PC-9 (cell line): ENCODE measurements at regions not wholly inside any gene's neighbourhood (a gene's known extent, or its start where the extent isn't known, plus 50 kb on each side); places are given as distances from the start of the nearest gene placed in this dataset.

Experiments
- BruUV-seq: library from RNA; stranded (reverse); fragments of 400-500 nt; replicated peaks from 2 replicates; lab custom pipeline; 2021; lab: Mats Ljungman, UMichigan
- CTCF ChIA-PET: fragments of 300-600 bp; sonication (Branson Sonifier 250); formaldehyde crosslinking; loops from one replicate; lab custom pipeline; 2022; ENCODE audit warnings: antibody characterized with exemption; lab: Charles Lee
- POLR2A ChIA-PET: fragments of 300-600 bp; sonication (Branson Sonifier 250); formaldehyde crosslinking; loops from one replicate; lab custom pipeline; 2022; ENCODE audit warnings: antibody characterized with exemption; ENCODE audit not compliant: unreplicated experiment; lab: Charles Lee
- DNase-seq, 2 experiments: peaks; one replicate each; pipeline versions ENCODE4 v3.0.0 to v3.0.0-alpha.2; 2015 to 2022; ENCODE audit warnings: mixed read lengths in 1 of 2
- H2AFZ ChIP-seq: fragments of 200-600 bp; sonication (generic); 2 replicates; pipeline ENCODE4 v1.8.1; 2017; ENCODE audit warnings: antibody characterized with exemption
- H3F3A ChIP-seq: fragments of 200-600 bp; sonication (generic); 2 replicates; pipeline ENCODE4 v1.8.1; 2017; ENCODE audit warnings: antibody characterized with exemption, mild to moderate bottlenecking, low read depth; ENCODE audit not compliant: insufficient read depth
- H3K27ac ChIP-seq: fragments of 200-600 bp; sonication (generic); 2 replicates; pipeline ENCODE4 v1.6.1; 2016; ENCODE audit warnings: mixed run types
- H3K27me3 ChIP-seq: fragments of 200-600 bp; sonication (generic); 2 replicates; pipeline ENCODE4 v1.6.1; 2016; ENCODE audit warnings: low read depth, mixed run types; ENCODE audit not compliant: insufficient read depth
- H3K36me3 ChIP-seq: fragments of 200-600 bp; sonication (generic); 2 replicates; pipeline ENCODE4 v1.6.1; 2016; ENCODE audit warnings: low read depth, mixed run types
- H3K4me1 ChIP-seq: fragments of 200-600 bp; sonication (generic); replicated peaks from 2 replicates; pipeline ENCODE4 v1.6.1; 2016; ENCODE audit warnings: mixed run types; ENCODE audit not compliant: insufficient read depth
- H3K4me2 ChIP-seq: fragments of 200-600 bp; sonication (generic); 2 replicates; pipeline ENCODE4 v1.6.1; 2017; ENCODE audit warnings: mixed run types
- H3K4me3 ChIP-seq: fragments of 200-600 bp; sonication (generic); 2 replicates; pipeline ENCODE4 v1.6.1; 2016; ENCODE audit warnings: mixed run types
- H3K79me2 ChIP-seq: fragments of 200-600 bp; sonication (generic); 2 replicates; pipeline ENCODE4 v1.6.1; 2017; ENCODE audit warnings: low read depth, mixed run types
- H3K9me2 ChIP-seq: fragments of 200-600 bp; sonication (generic); 2 replicates; pipeline ENCODE4 v1.8.1; 2017; ENCODE audit warnings: mild to moderate bottlenecking; ENCODE audit not compliant: insufficient read depth
- H3K9me3 ChIP-seq: fragments of 200-600 bp; sonication (generic); 2 replicates; pipeline ENCODE4 v1.8.1; 2016; ENCODE audit warnings: low read depth; ENCODE audit not compliant: insufficient read depth
- H4K20me1 ChIP-seq: fragments of 200-600 bp; sonication (generic); 2 replicates; pipeline ENCODE4 v1.8.1; 2017; ENCODE audit not compliant: insufficient read depth
- EZH2 ChIP-seq: fragments of 200-600 bp; sonication (generic); IDR thresholded peaks from 2 replicates; pipeline ENCODE4 v1.8.0; 2017; ENCODE audit warnings: antibody characterized with exemption, low read depth
- intact Hi-C: fragments of 100-400 bp; cut with micrococcal nuclease; formaldehyde crosslinking; loops from one replicate; pipeline ENCODE4 v1.10.0; 2022; ENCODE audit not compliant: unreplicated experiment
- TF ChIP-seq, protein P1 (sequence below): fragments of 200-600 bp; sonication (generic); conservative IDR thresholded peaks from 2 replicates; pipeline ENCODE4 v1.6.1; 2017; ENCODE audit warnings: mixed run types, antibody characterized with exemption, mild to moderate bottlenecking, moderate library complexity

DNA sequence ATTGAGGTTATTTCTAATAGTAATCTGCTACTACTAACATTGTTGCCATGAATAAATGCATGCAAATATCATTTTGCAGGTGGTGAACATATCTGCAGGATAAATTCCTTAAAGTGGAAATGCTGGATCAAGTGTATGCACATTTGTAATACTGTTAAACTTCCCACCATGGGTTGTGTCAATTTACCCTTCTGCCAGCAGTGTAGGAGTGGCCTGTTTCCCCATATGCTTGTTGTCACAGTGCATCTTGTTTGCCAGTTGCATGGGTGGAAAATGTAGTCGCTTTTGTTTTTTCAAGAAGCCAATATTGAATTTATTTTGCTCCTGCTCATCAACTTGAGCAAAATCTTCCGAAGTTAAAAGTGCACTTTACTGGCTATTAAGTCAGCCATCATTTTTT, 139.0 kb upstream of the ACKR3 start:
- no peaks in the 10 kb centered on the region for H3K4me1 ChIP-seq
- H3K9me3 ChIP-seq, result no peaks in the 10 kb centered on the region
- no peak overlapping the region for H3K4me2 ChIP-seq
- intact Hi-C loops, result no loop called here
- peaks cover 5% of the 10 kb centered on the region; the same call in 1 of the 2 replicates for H3K27me3 ChIP-seq
- no peak overlapping the region for H2AFZ ChIP-seq
- no peak overlapping the region for H3K4me3 ChIP-seq
- H3K27ac ChIP-seq, result no peak overlapping the region
- POLR2A ChIA-PET, result no interaction called here
- H3F3A ChIP-seq, result no peaks in the 10 kb centered on the region
- H3K36me3 ChIP-seq, result no peaks in the 10 kb centered on the region
- H3K9me2 ChIP-seq, result no peaks in the 10 kb centered on the region
- no peaks in the 10 kb centered on the region for H4K20me1 ChIP-seq
- CTCF ChIA-PET, result no interaction called here
- no TSS peak for BruUV-seq
- no peak for TF ChIP-seq EZH2
- TF ChIP-seq, protein P1, sequence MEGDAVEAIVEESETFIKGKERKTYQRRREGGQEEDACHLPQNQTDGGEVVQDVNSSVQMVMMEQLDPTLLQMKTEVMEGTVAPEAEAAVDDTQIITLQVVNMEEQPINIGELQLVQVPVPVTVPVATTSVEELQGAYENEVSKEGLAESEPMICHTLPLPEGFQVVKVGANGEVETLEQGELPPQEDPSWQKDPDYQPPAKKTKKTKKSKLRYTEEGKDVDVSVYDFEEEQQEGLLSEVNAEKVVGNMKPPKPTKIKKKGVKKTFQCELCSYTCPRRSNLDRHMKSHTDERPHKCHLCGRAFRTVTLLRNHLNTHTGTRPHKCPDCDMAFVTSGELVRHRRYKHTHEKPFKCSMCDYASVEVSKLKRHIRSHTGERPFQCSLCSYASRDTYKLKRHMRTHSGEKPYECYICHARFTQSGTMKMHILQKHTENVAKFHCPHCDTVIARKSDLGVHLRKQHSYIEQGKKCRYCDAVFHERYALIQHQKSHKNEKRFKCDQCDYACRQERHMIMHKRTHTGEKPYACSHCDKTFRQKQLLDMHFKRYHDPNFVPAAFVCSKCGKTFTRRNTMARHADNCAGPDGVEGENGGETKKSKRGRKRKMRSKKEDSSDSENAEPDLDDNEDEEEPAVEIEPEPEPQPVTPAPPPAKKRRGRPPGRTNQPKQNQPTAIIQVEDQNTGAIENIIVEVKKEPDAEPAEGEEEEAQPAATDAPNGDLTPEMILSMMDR, result no peak
- no peak for DNase-seq
- H3K79me2 ChIP-seq, result no peaks in the 10 kb centered on the region

DNA sequence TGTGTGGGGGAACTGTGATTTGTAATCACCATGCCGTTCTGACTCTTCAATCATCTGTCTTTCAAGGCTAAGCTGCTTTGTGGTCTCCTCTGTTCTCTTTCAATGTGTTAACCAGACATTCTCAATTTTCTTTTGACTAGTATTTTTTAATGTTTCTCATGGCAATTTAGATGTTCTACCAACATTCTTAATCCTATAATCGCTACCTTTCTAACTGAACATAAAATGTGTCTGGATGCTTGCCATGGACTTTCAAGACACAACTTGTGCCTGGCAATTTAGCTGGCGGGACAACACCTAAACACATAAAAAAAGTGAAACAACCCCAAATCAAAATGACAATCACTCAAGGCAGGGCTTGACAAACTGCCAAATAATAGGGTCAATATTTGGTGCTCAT, 135.0 kb upstream of the ACKR3 start:
- no TSS peak for BruUV-seq
- no peak overlapping the region for H2AFZ ChIP-seq
- ChIA-PET POLR2A (no interaction called here), CTCF (no interaction called here)
- no peak overlapping the region for H3K4me3 ChIP-seq
- H3K4me2 ChIP-seq, result no peak overlapping the region
- intact Hi-C loops, result no loop called here
- H3K9me2 ChIP-seq, result 0 out of 2 replicates have a peak, but pooled peaks cover 5% of the 10 kb centered on the region
- no peak for TF ChIP-seq EZH2
- TF ChIP-seq, protein P1, result no peak
- no peaks in the 10 kb centered on the region; the same call in 1 of the 2 replicates for H3K9me3 ChIP-seq
- no peak for DNase-seq
- H3K36me3 ChIP-seq, result no peaks in the 10 kb centered on the region
- H3K4me1 ChIP-seq, result no peaks in the 10 kb centered on the region
- no peaks in the 10 kb centered on the region for H3F3A ChIP-seq
- H4K20me1 ChIP-seq, result no peaks in the 10 kb centered on the region
- H3K27ac ChIP-seq, result no peak overlapping the region
- peaks cover 5% of the 10 kb centered on the region; the same call in 1 of the 2 replicates for H3K27me3 ChIP-seq
- no peaks in the 10 kb centered on the region for H3K79me2 ChIP-seq

DNA sequence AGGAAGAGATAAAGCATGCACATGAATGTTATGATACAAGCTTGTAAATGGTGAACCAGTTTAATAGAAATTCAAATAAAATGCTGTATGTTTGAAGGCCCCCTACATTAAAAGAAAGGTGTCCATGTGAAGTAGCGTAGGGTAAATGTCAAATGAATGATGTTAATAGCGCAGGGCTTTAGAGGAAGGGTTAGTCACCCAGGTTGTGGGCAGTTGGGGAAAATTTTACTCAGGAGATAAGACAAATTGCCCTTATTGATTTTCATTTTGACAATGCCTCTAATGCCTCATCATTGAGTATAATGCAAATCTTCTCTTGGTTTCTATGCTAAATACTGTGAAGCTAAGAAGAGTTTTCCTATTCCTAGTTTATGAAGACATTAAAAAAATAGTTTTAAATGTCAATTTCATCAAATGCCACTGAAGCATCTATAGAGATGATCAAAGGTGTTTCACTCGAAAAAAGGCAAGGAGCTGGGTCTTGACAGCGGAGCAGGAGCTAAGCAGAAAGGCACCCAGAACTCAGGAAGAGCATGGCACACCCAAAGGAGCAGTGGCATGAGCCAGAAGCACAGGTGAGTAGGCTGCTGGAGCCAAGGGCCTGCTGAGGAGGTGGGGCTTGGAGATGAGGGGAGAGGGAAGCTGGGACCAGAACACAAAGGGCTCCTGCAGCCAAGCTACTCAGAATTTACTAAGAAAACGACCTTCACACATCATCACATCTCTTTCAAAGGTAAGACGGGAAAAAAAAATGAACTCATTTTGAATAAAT, 129.3 kb upstream of the ACKR3 start:
- no TSS peak for BruUV-seq
- ChIA-PET CTCF (no interaction called here), POLR2A (no interaction called here)

More for the DNA sequence above, 129.3 kb upstream of the ACKR3 start:
- DNase-seq, result no peak
- H4K20me1 ChIP-seq, result no peaks in the 10 kb centered on the region
- H3K4me3 ChIP-seq, result no peak overlapping the region
- intact Hi-C loops, result no loop called here
- no peaks in the 10 kb centered on the region for H3K79me2 ChIP-seq
- TF ChIP-seq EZH2, result no peak
- TF ChIP-seq, protein P1, result no peak
- H2AFZ ChIP-seq, result no peak overlapping the region
- H3K4me2 ChIP-seq, result no peak overlapping the region
- H3K27me3 ChIP-seq, result peaks cover 11% of the 10 kb centered on the region; the same call in 1 of the 2 replicates
- no peaks in the 10 kb centered on the region for H3K4me1 ChIP-seq
- no peaks in the 10 kb centered on the region; the same call in 1 of the 2 replicates for H3K9me3 ChIP-seq
- H3K27ac ChIP-seq, result no peak overlapping the region
- no peaks in the 10 kb centered on the region for H3F3A ChIP-seq
- H3K9me2 ChIP-seq, result 0 out of 2 replicates have a peak, but pooled peaks cover 6% of the 10 kb centered on the region
- no peaks in the 10 kb centered on the region for H3K36me3 ChIP-seq
